OCI-LY3 (cell line): ENCODE measurements at regions not wholly inside any gene's neighbourhood (a gene's known extent, or its start where the extent isn't known, plus 50 kb on each side); places are given as distances from the start of the nearest gene placed in this dataset.

Experiments used
- CTCF ChIP-seq: fragments of 200-600, 300-600 bp; sonication (generic); IDR thresholded peaks from 2 replicates; pipeline ENCODE4 v1.5.1; 2014; ENCODE audit warnings: antibody characterized with exemption, low read length, low read depth
- EZH2phosphoT487 ChIP-seq: fragments of 200-600 bp; shearing (Covaris generic); IDR thresholded peaks from 2 replicates; pipeline ENCODE4 v1.6.1; 2018; ENCODE audit warnings: antibody characterized with exemption, mixed run types, low read depth

GRCh38 chr3:164155400-164155799 lies 922.9 kb downstream of the SI start:
- TF ChIP-seq CTCF (no peak), EZH2phosphoT487 (no peak)
